Muscle of leg (tissue), 3 donors: ENCODE measurements at regions not wholly inside any gene's neighbourhood (a gene's known extent, or its start where the extent isn't known, plus 50 kb on each side); places are given as distances from the start of the nearest gene placed in this dataset.

Source experiments
- DNase-seq: peaks from one replicate; pipeline ENCODE4 v3.0.0; 2013
- H3K27ac ChIP-seq: one replicate; pipeline ENCODE4 v1.5.1; 2013; ENCODE audit warnings: mild to moderate bottlenecking, low read length, control low read depth
- H3K27me3 ChIP-seq: one replicate; pipeline ENCODE4 v1.6.1; 2013; ENCODE audit warnings: low read length; ENCODE audit not compliant: control insufficient read depth, insufficient read depth
- H3K36me3 ChIP-seq: one replicate; pipeline ENCODE4 v1.6.1; 2013; ENCODE audit warnings: low read length; ENCODE audit not compliant: control insufficient read depth, insufficient read depth
- H3K4me1 ChIP-seq: one replicate; pipeline ENCODE4 v1.6.1; 2013; ENCODE audit warnings: low read length; ENCODE audit not compliant: control insufficient read depth, insufficient read depth
- H3K4me3 ChIP-seq: one replicate; pipeline ENCODE4 v1.5.1; 2013; ENCODE audit warnings: low read length, control low read depth
- H3K9me3 ChIP-seq: replicated peaks from 2 replicates; pipeline ENCODE4 v1.6.1; 2013; ENCODE audit warnings: low read depth, low read length; ENCODE audit not compliant: control insufficient read depth
- WGBS: methylation state at CpG from one replicate; pipeline ENCODE4 v1.1.5; 2013; ENCODE audit warnings: missing lambda C conversion rate; ENCODE audit not compliant: insufficient coverage; 5-methylcytosine and 5-hydroxymethylcytosine counted together

GRCh38 chr7:45986355-45987298, 65.6 kb upstream of the IGFBP3 start:
- H3K27ac ChIP-seq, result no peak overlapping the region
- WGBS, result 93% methylated on average over 17 of the region's 17 CpGs
- no peaks in the 10 kb centered on the region for H3K27me3 ChIP-seq
- DNase-seq, result no peak
- H3K4me1 ChIP-seq, result peaks cover 12% of the 10 kb centered on the region
- peaks cover 6% of the 10 kb centered on the region for H3K9me3 ChIP-seq
- no peak overlapping the region for H3K4me3 ChIP-seq
- no peaks in the 10 kb centered on the region for H3K36me3 ChIP-seq

GRCh38 chr7:45985902-45986301, 64.8 kb upstream of the IGFBP3 start:
- no peak overlapping the region for H3K4me3 ChIP-seq
- no peaks in the 10 kb centered on the region for H3K27me3 ChIP-seq
- WGBS, result 39% methylated on average over 2 of the region's 4 CpGs
- peaks cover 6% of the 10 kb centered on the region for H3K9me3 ChIP-seq
- H3K27ac ChIP-seq, result no peak overlapping the region
- DNase-seq, result no peak
- peaks cover 12% of the 10 kb centered on the region for H3K4me1 ChIP-seq
- H3K36me3 ChIP-seq, result no peaks in the 10 kb centered on the region

- Histone ChIP-seq H3K27ac (peak overlapping the region; percentile 51), H3K27me3 (no peaks in the 10 kb centered on the region), H3K4me1 (peaks cover 12% of the 10 kb centered on the region), H3K9me3 (peaks cover 6% of the 10 kb centered on the region), H3K4me3 (no peak overlapping the region), H3K36me3 (no peaks in the 10 kb centered on the region)
- DNase-seq, result no peak
- WGBS, result 76% methylated on average over 5 of the region's 6 CpGs
These were observed 63.6 kb upstream of the IGFBP3 start for GRCh38 chr7:45984386-45985295.

GRCh38 chr7:45983720-45984255, 62.7 kb upstream of the IGFBP3 start:
- peak; percentile 73 for DNase-seq
- WGBS, result 33% methylated on average over 1 of the region's 6 CpGs
- H3K4me3 ChIP-seq, result no peak overlapping the region

GRCh38 chr7:45982907-45983719, 62.0 kb upstream of the IGFBP3 start:
- peak; percentile 32 for DNase-seq
- Histone ChIP-seq H3K36me3 (no peaks in the 10 kb centered on the region), H3K4me3 (no peak overlapping the region), H3K9me3 (peaks cover 6% of the 10 kb centered on the region), H3K27me3 (no peaks in the 10 kb centered on the region), H3K27ac (peak overlapping the region; percentile 51), H3K4me1 (peaks cover 24% of the 10 kb centered on the region)
- WGBS, result 55% methylated on average over 3 of the region's 11 CpGs

More at GRCh38 chr7:45983720-45984255, 62.7 kb upstream of the IGFBP3 start:
- H3K27me3 ChIP-seq, result no peaks in the 10 kb centered on the region
- H3K27ac ChIP-seq, result peak overlapping the region; percentile 51
- no peaks in the 10 kb centered on the region for H3K36me3 ChIP-seq
- H3K4me1 ChIP-seq, result peaks cover 17% of the 10 kb centered on the region
- H3K9me3 ChIP-seq, result peaks cover 6% of the 10 kb centered on the region

- Histone ChIP-seq H3K4me1 (peaks cover 26% of the 10 kb centered on the region), H3K36me3 (no peaks in the 10 kb centered on the region), H3K27ac (no peak overlapping the region), H3K4me3 (no peak overlapping the region), H3K9me3 (peaks cover 6% of the 10 kb centered on the region), H3K27me3 (no peaks in the 10 kb centered on the region)
- no peak for DNase-seq
- 83% methylated on average over 2 of the region's 2 CpGs for WGBS
These were observed 61.1 kb upstream of the IGFBP3 start for GRCh38 chr7:45982132-45982531.

- 33% methylated on average over 1 of the region's 6 CpGs for whole genome bisulfite sequencing
- Histone ChIP-seq H3K27me3 (peaks cover 1% of the 10 kb centered on the region), H3K36me3 (no peaks in the 10 kb centered on the region), H3K27ac (no peak overlapping the region), H3K9me3 (peaks cover 6% of the 10 kb centered on the region), H3K4me1 (peaks cover 26% of the 10 kb centered on the region), H3K4me3 (no peak overlapping the region)
- no peak for DNase-seq
These were observed 59.9 kb upstream of the IGFBP3 start for GRCh38 chr7:45980973-45981372.

GRCh38 chr7:45980181-45980905, 59.3 kb upstream of the IGFBP3 start:
- H3K36me3 ChIP-seq, result no peaks in the 10 kb centered on the region
- DNase-seq, result no peak
- 75% methylated on average over 4 of the region's 7 CpGs for WGBS
- H3K4me1 ChIP-seq, result peaks cover 26% of the 10 kb centered on the region
- H3K27ac ChIP-seq, result no peak overlapping the region
- no peak overlapping the region for H3K4me3 ChIP-seq
- peaks cover 6% of the 10 kb centered on the region for H3K9me3 ChIP-seq
- peaks cover 2% of the 10 kb centered on the region for H3K27me3 ChIP-seq
